Mesothelial cell of epicardium (in vitro differentiated cells): ENCODE measurements at regions not wholly inside any gene's neighbourhood (a gene's known extent, or its start where the extent isn't known, plus 50 kb on each side); places are given as distances from the start of the nearest gene placed in this dataset.

Experiments used
- DNase-seq, 2 experiments: peaks; one replicate each; pipeline ENCODE4 v3.0.0; 2021; ENCODE audit warnings: low spot score in 2 of 2; ENCODE audit not compliant: unreplicated experiment in 2 of 2
- H3K27ac Mint-ChIP-seq: 2 replicates; pipeline ENCODE4 v1.8.0; 2021; ENCODE audit warnings: mixed read lengths
- H3K27me3 Mint-ChIP-seq: 2 replicates; pipeline ENCODE4 v1.8.0; 2021; ENCODE audit warnings: low read depth, mixed read lengths
- H3K36me3 Mint-ChIP-seq: 2 replicates; pipeline ENCODE4 v1.8.0; 2021; ENCODE audit warnings: mixed read lengths
- H3K4me1 Mint-ChIP-seq: 2 replicates; pipeline ENCODE4 v1.8.0; 2021; ENCODE audit warnings: mixed read lengths
- H3K4me3 Mint-ChIP-seq: 2 replicates; pipeline ENCODE4 v1.8.0; 2021; ENCODE audit warnings: mild to moderate bottlenecking, moderate library complexity, mixed read lengths
- H3K9me3 Mint-ChIP-seq: 2 replicates; pipeline ENCODE4 v1.8.0; 2021; ENCODE audit warnings: mixed read lengths
- CTCF ChIP-seq: fragments of 200-600 bp; sonication (generic); IDR thresholded peaks from one replicate; pipeline ENCODE4 v1.5.0; 2021; ENCODE audit warnings: antibody characterized with exemption; ENCODE audit not compliant: unreplicated experiment

GRCh38 chr13:20348018-20348417, 115.9 kb upstream of the GJB6 start:
- peaks cover 30% of the 10 kb centered on the region for H3K4me1 Mint-ChIP-seq
- H3K4me3 Mint-ChIP-seq: no peak overlapping the region
- H3K9me3 Mint-ChIP-seq: no peaks in the 10 kb centered on the region
- no peak for DNase-seq
- H3K36me3 Mint-ChIP-seq: no peaks in the 10 kb centered on the region
- TF ChIP-seq CTCF: no peak
- H3K27ac Mint-ChIP-seq: no peak overlapping the region
- H3K27me3 Mint-ChIP-seq: no peaks in the 10 kb centered on the region

- DNase-seq: no peak
- no peak for TF ChIP-seq CTCF
- no peak overlapping the region for H3K27ac Mint-ChIP-seq
- no peak overlapping the region for H3K4me3 Mint-ChIP-seq
- H3K27me3 Mint-ChIP-seq: no peaks in the 10 kb centered on the region
- H3K9me3 Mint-ChIP-seq: no peaks in the 10 kb centered on the region
- H3K36me3 Mint-ChIP-seq: no peaks in the 10 kb centered on the region
- H3K4me1 Mint-ChIP-seq: peaks cover 23% of the 10 kb centered on the region
Observed at GRCh38 chr13:20344836-20345490, 112.8 kb upstream of the GJB6 start.

GRCh38 chr13:20342311-20342710, 110.2 kb upstream of the GJB6 start:
- no peak for DNase-seq
- Mint-ChIP-seq H3K9me3 (no peaks in the 10 kb centered on the region), H3K27ac (no peak overlapping the region), H3K4me3 (no peak overlapping the region), H3K36me3 (no peaks in the 10 kb centered on the region), H3K4me1 (peaks cover 23% of the 10 kb centered on the region), H3K27me3 (no peaks in the 10 kb centered on the region)
- TF ChIP-seq CTCF: no peak

- peaks cover 13% of the 10 kb centered on the region for H3K4me1 Mint-ChIP-seq
- TF ChIP-seq CTCF: no peak
- no peak overlapping the region for H3K27ac Mint-ChIP-seq
- peaks cover 4% of the 10 kb centered on the region for H3K9me3 Mint-ChIP-seq
- no peaks in the 10 kb centered on the region for H3K27me3 Mint-ChIP-seq
- no peak overlapping the region for H3K4me3 Mint-ChIP-seq
- H3K36me3 Mint-ChIP-seq: no peaks in the 10 kb centered on the region
- DNase-seq: no peak
Observed at GRCh38 chr13:20340759-20341171, 108.6 kb upstream of the GJB6 start.

- peaks cover 4% of the 10 kb centered on the region for H3K9me3 Mint-ChIP-seq
- H3K27ac Mint-ChIP-seq: no peak overlapping the region
- no peak for TF ChIP-seq CTCF
- no peak for DNase-seq
- H3K36me3 Mint-ChIP-seq: no peaks in the 10 kb centered on the region
- no peaks in the 10 kb centered on the region for H3K27me3 Mint-ChIP-seq
- peaks cover 7% of the 10 kb centered on the region for H3K4me1 Mint-ChIP-seq
- no peak overlapping the region for H3K4me3 Mint-ChIP-seq
Observed at GRCh38 chr13:20340136-20340758, 108.1 kb upstream of the GJB6 start.
